T47D (cell line): ENCODE measurements at regions not wholly inside any gene's neighbourhood (a gene's known extent, or its start where the extent isn't known, plus 50 kb on each side); places are given as distances from the start of the nearest gene placed in this dataset.

Experiments
- DNase-seq, 2 experiments: peaks; one replicate each; pipeline versions ENCODE4 v3.0.0 to v3.0.0-alpha.2; 2011 to 2012; ENCODE audit warnings: low read depth in 1 of 2, low spot score in 1 of 2
- JUND ChIP-seq: IDR thresholded peaks from 2 replicates; pipeline ENCODE4 v1.6.1; 2012; ENCODE audit warnings: low read depth
- in situ Hi-C: cut with HindIII; loops from 2 replicates; pipeline ENCODE4 v1.10.0; 2016; ENCODE audit warnings: low sequenced_read_pairs, low pct_unique_long_range_greater_than_20kb

- no peak for TF ChIP-seq JUND
- DNase-seq = no peak
- in situ Hi-C loops = no loop called here
Observed at GRCh38 chr14:87847216-87847755, 145.7 kb downstream of the GALC start.

- DNase-seq = no peak
- no peak for TF ChIP-seq JUND
- in situ Hi-C loops = no loop called here
Observed at GRCh38 chr14:87840906-87841305, 152.1 kb downstream of the GALC start.

- no peak for TF ChIP-seq JUND
- DNase-seq = no peak
- in situ Hi-C loops = no loop called here
Observed at GRCh38 chr14:87838931-87839330, 154.1 kb downstream of the GALC start.

GRCh38 chr14:87837296-87837695 lies 155.7 kb downstream of the GALC start:
- TF ChIP-seq JUND = no peak
- in situ Hi-C loops = no loop called here
- no peak for DNase-seq

- in situ Hi-C loops = no loop called here
- no peak for TF ChIP-seq JUND
- DNase-seq = no peak
Observed at GRCh38 chr14:87834594-87834993, 158.4 kb downstream of the GALC start.

GRCh38 chr14:87833026-87833425 lies 160.0 kb downstream of the GALC start:
- DNase-seq = no peak

GRCh38 chr14:87830443-87831096 lies 162.4 kb downstream of the GALC start:
- in situ Hi-C loops = no loop called here
- no peak for DNase-seq
- no peak for TF ChIP-seq JUND

More at GRCh38 chr14:87833026-87833425, 160.0 kb downstream of the GALC start:
- TF ChIP-seq JUND = no peak
- in situ Hi-C loops = no loop called here

- in situ Hi-C loops = no loop called here
- no peak for DNase-seq
- TF ChIP-seq JUND = no peak
Observed at GRCh38 chr14:87829543-87829942, 163.4 kb downstream of the GALC start.

- TF ChIP-seq JUND = no peak
- in situ Hi-C loops = no loop called here
- DNase-seq = no peak
Observed at GRCh38 chr14:87824266-87824665, 168.7 kb downstream of the GALC start.

- DNase-seq = no peak
- in situ Hi-C loops = no loop called here
- no peak for TF ChIP-seq JUND
Observed at GRCh38 chr14:87816416-87816815, 176.6 kb downstream of the GALC start.

GRCh38 chr14:87815121-87815520 lies 177.9 kb downstream of the GALC start:
- in situ Hi-C loops = no loop called here
- DNase-seq = no peak
- TF ChIP-seq JUND = no peak

- in situ Hi-C loops = no loop called here
- DNase-seq = no peak
Observed at GRCh38 chr14:87813686-87814085, 179.3 kb downstream of the GALC start.

GRCh38 chr14:87813211-87813610 lies 179.8 kb downstream of the GALC start:
- no peak for TF ChIP-seq JUND
- no peak for DNase-seq
- in situ Hi-C loops = no loop called here

More at GRCh38 chr14:87813686-87814085, 179.3 kb downstream of the GALC start:
- TF ChIP-seq JUND = no peak

- in situ Hi-C loops = no loop called here
Observed at GRCh38 chr14:87811246-87811645, 181.7 kb downstream of the GALC start.

More at GRCh38 chr14:87811246-87811645, 181.7 kb downstream of the GALC start:
- DNase-seq = no peak
- TF ChIP-seq JUND = no peak
